GM18858 (cell line): ENCODE measurements at regions not wholly inside any gene's neighbourhood (a gene's known extent, or its start where the extent isn't known, plus 50 kb on each side); places are given as distances from the start of the nearest gene placed in this dataset.

Experiments used
- ATAC-seq: cut with Tn5 transposase; IDR thresholded peaks from one replicate; pipeline ENCODE4 v1.9.1; 2021; ENCODE audit not compliant: unreplicated experiment

GRCh38 chr6:11366183-11366933 lies 133.9 kb upstream of the NEDD9 start:
- peak; percentile 48 for ATAC-seq

- ATAC-seq: no peak
These were observed 132.5 kb upstream of the NEDD9 start for GRCh38 chr6:11364971-11365397.

DNA sequence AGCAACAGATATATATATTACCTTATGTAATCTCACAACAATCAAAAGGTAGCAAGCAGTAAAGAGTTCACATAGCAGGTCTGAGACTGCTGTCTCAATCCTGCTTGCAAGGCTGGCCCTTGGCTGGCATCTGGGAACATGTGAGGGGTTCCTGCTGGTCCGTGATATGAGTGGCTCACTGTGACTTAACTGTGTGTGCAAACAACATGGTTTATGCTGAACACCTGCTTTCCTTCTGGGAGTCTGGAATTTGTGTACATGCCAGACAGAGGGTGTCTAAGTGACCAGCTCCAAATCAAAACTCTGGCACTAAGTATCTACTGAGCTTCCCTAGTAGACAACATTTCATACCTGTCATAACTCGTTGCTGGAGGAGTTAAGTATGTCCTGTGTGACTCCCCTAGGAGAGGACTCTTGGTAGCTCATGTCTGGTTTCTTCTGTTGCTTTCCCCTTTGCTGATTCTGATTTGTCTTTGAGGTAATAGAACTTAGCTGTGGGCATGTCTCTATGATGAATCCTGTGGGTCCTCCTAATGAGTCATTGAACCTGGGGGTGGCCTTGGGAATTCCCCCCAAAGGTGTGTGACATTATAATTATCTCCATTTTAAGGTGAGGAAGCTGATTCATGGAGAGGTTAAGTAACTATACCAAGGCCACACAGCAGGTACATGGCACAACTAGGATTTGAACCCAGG lies 131.6 kb upstream of the NEDD9 start:
- no peak for ATAC-seq

- ATAC-seq: no peak
These were observed 130.1 kb upstream of the NEDD9 start for GRCh38 chr6:11362564-11362963.

GRCh38 chr6:11358904-11359830 lies 126.7 kb upstream of the NEDD9 start:
- no peak for ATAC-seq

GRCh38 chr6:11357285-11357684 lies 124.8 kb upstream of the NEDD9 start:
- ATAC-seq: no peak

DNA sequence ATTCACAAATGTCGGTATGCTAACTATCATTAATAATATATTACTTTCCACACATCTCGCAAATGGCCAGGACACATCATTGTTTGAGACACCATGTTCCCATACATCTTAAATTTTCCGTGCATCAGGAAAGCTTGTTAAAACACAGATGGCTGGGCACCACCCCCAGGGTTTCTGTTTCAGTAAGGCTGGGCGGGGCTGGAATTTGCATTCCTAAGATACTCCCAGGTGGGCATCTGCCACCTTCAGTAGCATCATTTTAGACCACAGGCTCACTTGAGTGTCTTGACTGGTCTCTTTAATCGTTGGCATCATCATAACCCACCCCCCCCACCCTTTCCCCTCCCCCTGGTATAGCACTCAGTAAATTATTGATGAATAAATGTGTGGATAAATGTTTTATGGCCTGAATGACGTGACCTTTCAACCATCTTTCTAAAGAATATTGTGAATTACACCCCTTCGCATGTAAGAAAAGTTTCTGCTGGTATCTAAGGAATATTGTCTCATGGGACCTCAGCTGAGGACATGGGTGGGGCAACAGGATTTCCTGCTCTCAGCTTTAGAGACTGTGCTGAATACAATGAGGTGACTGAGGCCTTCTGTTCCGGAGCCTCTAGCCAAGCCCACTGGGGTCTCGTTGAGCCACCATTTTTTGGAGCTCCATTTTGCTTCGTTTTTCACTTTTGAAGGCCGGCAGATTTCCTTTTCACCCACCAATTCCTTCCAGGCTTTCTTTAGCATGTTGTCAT lies 124.1 kb upstream of the NEDD9 start:
- no peak for ATAC-seq

DNA sequence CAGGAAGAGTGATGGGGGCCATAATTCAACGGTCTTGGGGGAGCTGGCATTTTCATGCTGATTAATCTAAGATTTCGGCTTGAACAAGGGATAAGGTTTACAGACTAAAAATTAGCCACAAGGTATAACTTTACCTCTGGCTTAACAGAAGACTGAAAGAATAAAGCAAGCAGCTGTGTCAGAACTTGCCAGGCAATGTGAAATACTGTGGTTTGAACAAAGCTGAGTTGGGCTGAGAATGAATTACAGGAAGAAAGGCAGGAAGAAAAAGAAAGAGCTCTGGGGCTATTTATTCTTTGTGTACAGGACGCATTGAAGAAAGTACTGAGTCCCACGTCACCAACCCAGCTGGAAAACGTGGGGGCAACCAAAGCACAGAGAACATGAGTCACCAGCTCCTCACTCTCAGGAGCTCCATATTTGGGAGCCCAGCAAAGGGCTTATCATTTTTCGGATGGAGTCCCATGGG lies 121.5 kb upstream of the NEDD9 start:
- peak; percentile 62 for ATAC-seq

- no peak for ATAC-seq
These were observed 117.8 kb upstream of the NEDD9 start for GRCh38 chr6:11350294-11350693.

DNA sequence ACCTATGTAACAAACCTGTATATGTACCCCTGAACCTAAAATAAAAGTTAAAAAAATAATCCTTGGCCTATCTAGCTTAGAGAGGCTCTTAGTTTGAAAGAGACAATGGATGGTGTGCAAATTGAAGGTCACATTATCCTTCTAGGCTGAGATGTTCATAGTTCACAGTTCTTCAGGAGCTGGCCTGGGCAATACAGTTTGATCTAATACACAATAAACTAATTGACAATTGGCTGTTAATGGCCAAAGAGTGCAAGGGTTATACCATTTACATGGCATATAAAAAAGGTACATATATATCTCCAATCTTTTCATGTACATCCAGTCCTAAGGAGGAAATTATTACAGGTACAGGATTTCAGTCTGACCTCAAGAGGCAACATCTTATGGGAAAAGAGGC lies 117.4 kb upstream of the NEDD9 start:
- no peak for ATAC-seq

GRCh38 chr6:11346516-11346915 lies 114.0 kb upstream of the NEDD9 start:
- ATAC-seq: peak; percentile 57

GRCh38 chr6:11345536-11345935 lies 113.1 kb upstream of the NEDD9 start:
- no peak for ATAC-seq

DNA sequence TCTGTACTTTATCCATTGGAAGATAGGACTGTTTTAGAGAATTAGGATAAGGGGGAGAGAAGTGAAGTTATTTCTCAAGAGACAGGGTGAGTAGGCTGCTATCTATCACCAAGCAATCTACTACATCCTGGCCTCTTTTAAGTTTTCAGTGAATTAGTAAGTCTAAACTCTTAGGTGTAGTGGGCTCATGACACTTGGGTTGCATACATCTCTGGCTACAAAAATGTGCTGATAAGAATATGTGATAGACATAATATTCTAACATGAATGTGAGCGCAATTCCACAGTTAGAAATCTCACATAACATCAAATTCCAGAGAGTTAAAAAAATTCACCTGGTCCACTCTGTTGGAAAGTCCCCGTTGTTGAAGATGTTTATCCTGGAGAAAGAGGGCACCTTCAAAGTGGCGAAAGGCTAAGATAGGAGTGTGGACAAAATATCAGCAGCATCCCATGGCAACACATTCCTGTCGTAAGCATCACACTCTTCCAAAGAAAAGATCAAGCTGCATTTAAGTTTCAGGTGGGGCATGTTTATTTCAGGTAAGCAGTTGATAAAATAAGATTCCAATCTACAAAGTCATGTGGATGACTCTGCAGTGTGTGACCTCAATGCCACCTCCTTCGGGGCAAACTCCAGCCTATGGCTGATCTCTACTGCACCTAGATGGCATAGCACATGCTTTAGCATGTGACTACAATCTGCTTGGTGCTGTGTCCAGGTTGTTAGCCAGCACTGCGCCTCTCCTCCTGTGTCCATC lies 111.7 kb upstream of the NEDD9 start:
- ATAC-seq: no peak

DNA sequence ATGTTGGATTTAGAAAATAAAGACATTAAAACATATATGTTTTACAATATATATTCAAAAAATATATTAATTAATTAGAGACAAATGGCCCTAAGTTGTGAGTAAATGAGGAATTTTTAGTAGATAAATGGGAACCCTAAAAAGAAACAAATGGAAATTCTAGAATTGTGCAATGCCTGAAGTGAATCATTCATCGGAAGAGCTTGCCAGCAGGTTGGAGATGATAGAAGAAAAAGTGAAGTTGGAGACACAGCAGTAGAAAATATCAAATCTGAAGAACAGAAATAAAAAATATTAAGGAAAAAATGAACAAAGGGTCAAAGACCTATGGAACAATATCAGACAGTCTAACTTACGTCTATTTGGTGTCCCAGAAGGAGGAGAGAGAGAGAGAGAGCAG lies 109.4 kb upstream of the NEDD9 start:
- no peak for ATAC-seq

DNA sequence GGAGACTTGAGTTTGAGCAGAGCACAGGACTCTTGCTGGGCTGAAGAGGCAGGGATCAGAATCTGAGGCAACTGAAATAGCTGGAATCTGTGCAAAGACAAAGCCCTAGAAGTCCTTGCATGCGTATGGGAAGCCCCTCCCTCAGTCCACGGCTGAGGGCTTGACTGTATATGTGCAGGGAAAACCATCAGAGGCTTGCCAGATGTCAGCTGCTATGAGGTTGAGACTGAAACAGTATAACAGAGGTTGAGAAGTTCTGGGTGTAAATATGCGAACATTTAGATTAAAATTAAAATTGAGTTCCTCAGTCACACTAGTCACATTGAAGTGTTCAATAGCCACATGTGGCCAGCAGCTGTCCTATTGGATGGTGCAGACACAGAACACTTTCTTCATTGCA lies 108.8 kb upstream of the NEDD9 start:
- ATAC-seq: no peak

DNA sequence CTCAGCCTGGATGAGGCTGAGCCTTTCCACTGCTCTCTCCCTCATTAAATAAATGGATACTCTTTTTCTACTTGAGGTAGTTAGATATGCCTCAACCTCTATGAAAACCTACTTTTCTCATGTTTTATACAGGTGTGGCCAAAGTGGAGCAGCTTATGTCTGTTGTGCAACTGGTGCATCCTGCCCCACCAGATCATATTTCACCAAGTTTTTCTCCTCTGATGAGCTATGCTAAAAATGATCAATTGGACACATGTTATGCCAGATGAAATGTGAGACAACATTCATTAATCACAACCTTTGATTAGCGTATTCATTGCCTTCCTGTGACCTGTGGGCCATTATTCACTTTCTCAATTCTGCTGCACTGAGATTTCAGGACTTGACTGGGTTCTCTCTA lies 106.9 kb upstream of the NEDD9 start:
- ATAC-seq: no peak

DNA sequence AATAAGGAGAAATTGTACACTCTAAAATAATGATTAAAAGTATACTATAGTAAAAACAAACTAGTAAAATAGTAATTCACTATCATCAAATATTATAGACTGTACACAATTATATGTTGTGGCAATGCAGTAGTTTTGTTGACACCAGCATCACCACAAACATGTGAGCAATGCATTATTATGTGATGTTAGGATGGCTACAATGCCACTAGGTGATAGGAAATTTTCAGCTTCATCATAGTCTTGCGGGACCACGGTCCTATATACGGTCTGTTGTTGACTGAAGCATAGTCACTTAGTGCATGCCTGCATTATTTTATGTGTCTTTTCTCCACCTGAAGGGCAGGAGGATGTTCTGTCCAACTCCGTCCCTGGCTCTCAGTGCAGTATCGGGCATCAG lies 104.8 kb upstream of the NEDD9 start:
- ATAC-seq: no peak

DNA sequence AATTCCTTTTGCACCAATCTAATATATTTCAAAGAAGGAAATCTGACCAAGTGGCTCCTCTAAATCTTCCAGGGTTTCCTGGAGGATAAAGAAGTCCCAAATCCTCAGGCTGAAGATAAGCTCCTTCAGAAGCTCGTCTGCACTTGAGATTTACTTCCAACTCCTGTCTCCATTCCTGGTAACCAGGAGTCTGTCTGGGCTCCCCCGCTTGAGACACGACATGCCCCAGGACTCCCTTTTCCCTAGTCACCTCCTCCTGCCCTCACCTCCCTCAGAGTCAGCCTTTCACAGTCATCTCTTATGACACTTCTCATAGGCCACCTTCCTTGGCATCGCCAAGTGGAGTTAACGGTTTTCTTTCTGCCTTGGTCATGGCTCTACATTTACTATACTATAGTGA lies 103.4 kb upstream of the NEDD9 start:
- no peak for ATAC-seq

- ATAC-seq: no peak
These were observed 100.8 kb upstream of the NEDD9 start for GRCh38 chr6:11333132-11333849.
